Progenitor cell of endocrine pancreas (in vitro differentiated cells): ENCODE measurements at regions not wholly inside any gene's neighbourhood (a gene's known extent, or its start where the extent isn't known, plus 50 kb on each side); places are given as distances from the start of the nearest gene placed in this dataset. TPM values are rescaled to one million over a fixed set of nuclear protein-coding genes. Genes with fewer than 3 reads are reported as not detected.

Source experiments
- DNase-seq: peaks from one replicate; pipeline ENCODE4 v3.0.0; 2021; ENCODE audit warnings: low spot score; ENCODE audit not compliant: unreplicated experiment
- H3K27ac Mint-ChIP-seq: 2 replicates; pipeline ENCODE4 v1.8.0; 2021; ENCODE audit warnings: mild to moderate bottlenecking, moderate library complexity, mixed read lengths
- H3K27me3 Mint-ChIP-seq: 2 replicates; pipeline ENCODE4 v1.8.0; 2021; ENCODE audit warnings: mixed read lengths
- H3K36me3 Mint-ChIP-seq: 2 replicates; pipeline ENCODE4 v1.8.0; 2022; ENCODE audit warnings: mixed read lengths; ENCODE audit not compliant: insufficient read depth
- H3K4me1 Mint-ChIP-seq: 2 replicates; pipeline ENCODE4 v1.8.0; 2021; ENCODE audit warnings: low read depth, mixed read lengths
- H3K4me3 Mint-ChIP-seq: 2 replicates; pipeline ENCODE4 v1.8.0; 2021; ENCODE audit warnings: low read depth, mild to moderate bottlenecking, moderate library complexity, mixed read lengths
- H3K9me3 Mint-ChIP-seq: 2 replicates; pipeline ENCODE4 v1.8.0; 2021; ENCODE audit warnings: low read depth, mixed read lengths
- CTCF ChIP-seq: fragments of 200-600 bp; sonication (generic); IDR thresholded peaks from one replicate; pipeline ENCODE4 v1.5.0; 2021; ENCODE audit warnings: antibody characterized with exemption, mild to moderate bottlenecking; ENCODE audit not compliant: unreplicated experiment
- microRNA-seq: library from miRNA; unstranded; fragments of <30 nt; microRNA quantifications from one replicate; pipeline ENCODE4 v1.1.0, GENCODE V29; 2020; ENCODE audit warnings: borderline number of aligned reads; ENCODE audit not compliant: unreplicated experiment

GRCh38 chr4:29415771-29416170 is 1304.4 kb upstream of the PCDH7 start:
- Mint-ChIP-seq H3K4me1 (no peaks in the 10 kb centered on the region), H3K27ac (no peak overlapping the region), H3K27me3 (no peaks in the 10 kb centered on the region), H3K4me3 (no peak overlapping the region), H3K36me3 (no peaks in the 10 kb centered on the region), H3K9me3 (no peaks in the 10 kb centered on the region)
- DNase-seq: no peak
- TF ChIP-seq CTCF: no peak

GRCh38 chr4:29423836-29424721 is 1296.1 kb upstream of the PCDH7 start:
- Mint-ChIP-seq H3K9me3 (no peaks in the 10 kb centered on the region), H3K36me3 (no peaks in the 10 kb centered on the region), H3K27me3 (no peaks in the 10 kb centered on the region), H3K27ac (no peak overlapping the region), H3K4me1 (no peaks in the 10 kb centered on the region), H3K4me3 (no peak overlapping the region)
- TF ChIP-seq CTCF: no peak
- no peak for DNase-seq

GRCh38 chr4:29453303-29453820 is 1266.8 kb upstream of the PCDH7 start:
- no peak for DNase-seq
- Mint-ChIP-seq H3K4me3 (no peak overlapping the region), H3K4me1 (no peaks in the 10 kb centered on the region), H3K36me3 (no peaks in the 10 kb centered on the region), H3K27me3 (no peaks in the 10 kb centered on the region), H3K9me3 (no peaks in the 10 kb centered on the region), H3K27ac (no peak overlapping the region)
- TF ChIP-seq CTCF: no peak

- no peak for DNase-seq
- no peak overlapping the region for H3K27ac Mint-ChIP-seq
- no peaks in the 10 kb centered on the region for H3K36me3 Mint-ChIP-seq
- no peak for TF ChIP-seq CTCF
- no peaks in the 10 kb centered on the region for H3K9me3 Mint-ChIP-seq
- no peak overlapping the region for H3K4me3 Mint-ChIP-seq
- no peaks in the 10 kb centered on the region for H3K4me1 Mint-ChIP-seq
- no peaks in the 10 kb centered on the region for H3K27me3 Mint-ChIP-seq
Measured at GRCh38 chr4:29459926-29460325, 1260.2 kb upstream of the PCDH7 start.

GRCh38 chr4:29467044-29467717 is 1253.0 kb upstream of the PCDH7 start:
- Mint-ChIP-seq H3K4me3 (no peak overlapping the region), H3K9me3 (no peaks in the 10 kb centered on the region), H3K36me3 (no peaks in the 10 kb centered on the region), H3K27ac (no peak overlapping the region), H3K4me1 (no peaks in the 10 kb centered on the region), H3K27me3 (no peaks in the 10 kb centered on the region)
- no peak for TF ChIP-seq CTCF
- no peak for DNase-seq

Small RNAs in the stretch of these regions (microRNA-seq; reads per million reads assigned to microRNA genes)
- gene MIR4275: not detected
